ENCODE measurements at regions not wholly inside any gene's neighbourhood (a gene's known extent, or its start where the extent isn't known, plus 50 kb on each side); places are given as distances from the start of the nearest gene placed in this dataset.

- ATAC-seq = no peak
- no peak for TF ChIP-seq DNMT3B (CRISPR knock-in tag; conservative IDR thresholded peaks at IDR 0.05)
- TF ChIP-seq HES4 (CRISPR knock-in tag; IDR thresholded peaks at IDR 0.05; ENCODE audit: borderline replicate concordance) = no peak
- CTCF ChIA-PET (ENCODE audit: low intra/inter-chr PET ratio, low total read pairs) = no interaction called here
Observed at GRCh38 chr11:92717240-92717639, 252.2 kb upstream of the MTNR1B start.

GRCh38 chr11:92720385-92720784 lies 249.1 kb upstream of the MTNR1B start:
- ChIA-PET CTCF (ENCODE audit: low intra/inter-chr PET ratio, low total read pairs) (no interaction called here), POLR2A (no interaction called here)
- Histone ChIP-seq H3K27ac (ENCODE audit: extremely low read length, insufficient read depth, low read length) (no peak overlapping the region), H3K9me3 (ENCODE audit: low read length) (no peaks in the 10 kb centered on the region), H3K4me1 (ENCODE audit: insufficient read depth, low read length) (no peaks in the 10 kb centered on the region), H3K4me3 (replicated peaks in 1 of 3; ENCODE audit: insufficient read depth in 1 of 3, low read depth in 2 of 3, low read length in 3 of 3) (no peak overlapping the region), H3K27me3 (ENCODE audit: control insufficient read depth in 1 of 2, insufficient read depth in 2 of 2, low read length in 2 of 2) (no peaks in the 10 kb centered on the region), H3K36me3 (replicated peaks in 1 of 2; ENCODE audit: control insufficient read depth in 1 of 2, insufficient read depth in 2 of 2, low read length in 2 of 2) (no peaks in the 10 kb centered on the region), H3K4me2 (ENCODE audit: low read depth, low read length) (no peak overlapping the region), H3K79me2 (ENCODE audit: insufficient read depth, low read length) (no peaks in the 10 kb centered on the region), H2AFZ (ENCODE audit: low read length) (no peak overlapping the region), H3K9ac (ENCODE audit: insufficient read depth, low read depth, low read length) (no peak overlapping the region), H4K20me1 (ENCODE audit: insufficient read depth, low read length) (no peaks in the 10 kb centered on the region)
- 2% methylated on average over 3 of the region's 3 CpGs for WGBS (ENCODE audit: low lambda C conversion rate)
- no peak for FAIRE-seq
- in situ Hi-C loops (cut with HindIII; ENCODE audit: extremely low pct_ligation_motif_present, low pct_unique_long_range_greater_than_20kb) (no loop called here), intact Hi-C loops (cut with micrococcal nuclease; ENCODE audit: unreplicated experiment) (no loop called here)
- TF ChIP-seq ZSCAN5A (CRISPR knock-in tag; IDR thresholded peaks at IDR 0.05; ENCODE audit: borderline replicate concordance) (no peak), ZNF296 (CRISPR knock-in tag; conservative IDR thresholded peaks at IDR 0.05) (no peak), RNF219 (CRISPR knock-in tag; IDR thresholded peaks at IDR 0.05) (no peak), ZNF12 (CRISPR knock-in tag; IDR thresholded peaks at IDR 0.05) (no peak), PCBP2 (optimal IDR thresholded peaks at IDR 0.05; ENCODE audit: low read depth, low read length, poor library complexity, severe bottlenecking) (no peak), NR2F2 (IDR thresholded peaks at IDR 0.05; ENCODE audit: borderline replicate concordance, low read depth) (no peak), MLXIP (CRISPR knock-in tag; IDR thresholded peaks at IDR 0.05; ENCODE audit: borderline replicate concordance) (no peak), SP2 (CRISPR knock-in tag; IDR thresholded peaks at IDR 0.05) (no peak)
- no peak for DNase-seq (ENCODE audit: low spot score)
- BruUV-seq (replicated peaks) = no TSS peak
- ATAC-seq = no peak

More at GRCh38 chr11:92717240-92717639, 252.2 kb upstream of the MTNR1B start:
- Histone ChIP-seq H4K20me1 (ENCODE audit: insufficient read depth, low read length) (no peaks in the 10 kb centered on the region), H3K4me2 (ENCODE audit: low read depth, low read length) (no peak overlapping the region), H3K4me3 (replicated peaks in 1 of 3; ENCODE audit: insufficient read depth in 1 of 3, low read depth in 2 of 3, low read length in 3 of 3) (no peak overlapping the region), H3K9ac (ENCODE audit: insufficient read depth, low read depth, low read length) (no peak overlapping the region), H3K27ac (ENCODE audit: extremely low read length, insufficient read depth, low read length) (no peak overlapping the region), H3K27me3 (ENCODE audit: control insufficient read depth in 1 of 2, insufficient read depth in 2 of 2, low read length in 2 of 2) (no peaks in the 10 kb centered on the region), H3K79me2 (ENCODE audit: insufficient read depth, low read length) (no peaks in the 10 kb centered on the region), H3K9me3 (ENCODE audit: low read length) (no peaks in the 10 kb centered on the region), H2AFZ (ENCODE audit: low read length) (no peak overlapping the region), H3K4me1 (ENCODE audit: insufficient read depth, low read length) (no peaks in the 10 kb centered on the region), H3K36me3 (replicated peaks in 1 of 2; ENCODE audit: control insufficient read depth in 1 of 2, insufficient read depth in 2 of 2, low read length in 2 of 2) (no peaks in the 10 kb centered on the region)
- BruUV-seq (replicated peaks) = no TSS peak
- FAIRE-seq (no peak), DNase-seq (ENCODE audit: low spot score) (no peak)
- POLR2A ChIA-PET = no interaction called here
- intact Hi-C loops (cut with micrococcal nuclease; ENCODE audit: unreplicated experiment) (no loop called here), in situ Hi-C loops (cut with HindIII; ENCODE audit: extremely low pct_ligation_motif_present, low pct_unique_long_range_greater_than_20kb) (no loop called here)
- WGBS (ENCODE audit: low lambda C conversion rate) = 0% methylated on average over 1 of the region's 1 CpG
